HEK293T (cell line): ENCODE measurements at regions not wholly inside any gene's neighbourhood (a gene's known extent, or its start where the extent isn't known, plus 50 kb on each side); places are given as distances from the start of the nearest gene placed in this dataset.

Experiments used
- CTBP1 ChIP-seq: fragments of 450-650 bp; IDR thresholded peaks from 2 replicates; pipeline ENCODE4 v1.6.1; 2016; ENCODE audit warnings: borderline replicate concordance
- SP1 ChIP-seq: fragments of 450-650 bp; IDR thresholded peaks from 2 replicates; pipeline ENCODE4 v1.6.1; 2017

GRCh38 chr5:156119692-156120091, 207.3 kb upstream of the SGCD start:
- TF ChIP-seq SP1, result no peak
- TF ChIP-seq CTBP1, result no peak
